ENCODE measurements at regions not wholly inside any gene's neighbourhood (a gene's known extent, or its start where the extent isn't known, plus 50 kb on each side); places are given as distances from the start of the nearest gene placed in this dataset.

- peaks cover 4% of the 10 kb centered on the region for H3K4me1 ChIP-seq (ENCODE audit: control insufficient read depth, insufficient read depth, low read length)
- no peak overlapping the region for H3K4me3 ChIP-seq (ENCODE audit: insufficient read depth, low read depth, low read length)
These were observed 117.0 kb upstream of the IRX3 start for GRCh38 chr16:54403580-54403979.

GRCh38 chr16:54402873-54403272, 116.3 kb upstream of the IRX3 start:
- H3K9me3 ChIP-seq (ENCODE audit: control insufficient read depth, low read length), result no peaks in the 10 kb centered on the region
- H3K36me3 ChIP-seq (ENCODE audit: control insufficient read depth, insufficient read depth, low read length), result no peaks in the 10 kb centered on the region
- 95% methylated on average over 5 of the region's 5 CpGs for WGBS, 2 experiments
- H3K27ac ChIP-seq (ENCODE audit: insufficient read depth, low read depth, low read length, poor library complexity, severe bottlenecking), result no peak overlapping the region
- H3K4me1 ChIP-seq (ENCODE audit: control insufficient read depth, insufficient read depth, low read length), result peaks cover 4% of the 10 kb centered on the region
- H3K27me3 ChIP-seq (ENCODE audit: control insufficient read depth, insufficient read depth, low read length, poor library complexity, severe bottlenecking), result no peaks in the 10 kb centered on the region
- H3K4me3 ChIP-seq (ENCODE audit: insufficient read depth, low read depth, low read length), result no peak overlapping the region

More at GRCh38 chr16:54403580-54403979, 117.0 kb upstream of the IRX3 start:
- WGBS, 2 experiments, result 96 to 97% methylated on average over 2 of the region's 2 CpGs
- Histone ChIP-seq H3K36me3 (ENCODE audit: control insufficient read depth, insufficient read depth, low read length) (no peaks in the 10 kb centered on the region), H3K27me3 (ENCODE audit: control insufficient read depth, insufficient read depth, low read length, poor library complexity, severe bottlenecking) (no peaks in the 10 kb centered on the region), H3K9me3 (ENCODE audit: control insufficient read depth, low read length) (no peaks in the 10 kb centered on the region), H3K27ac (ENCODE audit: insufficient read depth, low read depth, low read length, poor library complexity, severe bottlenecking) (no peak overlapping the region)

GRCh38 chr16:54402270-54402669, 115.7 kb upstream of the IRX3 start:
- Histone ChIP-seq H3K4me1 (ENCODE audit: control insufficient read depth, insufficient read depth, low read length) (peaks cover 4% of the 10 kb centered on the region), H3K4me3 (ENCODE audit: insufficient read depth, low read depth, low read length) (no peak overlapping the region), H3K27me3 (ENCODE audit: control insufficient read depth, insufficient read depth, low read length, poor library complexity, severe bottlenecking) (no peaks in the 10 kb centered on the region), H3K9me3 (ENCODE audit: control insufficient read depth, low read length) (no peaks in the 10 kb centered on the region), H3K27ac (ENCODE audit: insufficient read depth, low read depth, low read length, poor library complexity, severe bottlenecking) (no peak overlapping the region), H3K36me3 (ENCODE audit: control insufficient read depth, insufficient read depth, low read length) (no peaks in the 10 kb centered on the region)
- WGBS, 2 experiments, result 93 to 94% methylated on average over 4 of the region's 4 CpGs

- H3K4me3 ChIP-seq (ENCODE audit: insufficient read depth, low read depth, low read length), result no peak overlapping the region
- H3K4me1 ChIP-seq (ENCODE audit: control insufficient read depth, insufficient read depth, low read length), result peaks cover 4% of the 10 kb centered on the region
- WGBS, 2 experiments, result 84 to 85% methylated on average over 5 of the region's 5 CpGs
- no peaks in the 10 kb centered on the region for H3K36me3 ChIP-seq (ENCODE audit: control insufficient read depth, insufficient read depth, low read length)
- no peaks in the 10 kb centered on the region for H3K27me3 ChIP-seq (ENCODE audit: control insufficient read depth, insufficient read depth, low read length, poor library complexity, severe bottlenecking)
- no peaks in the 10 kb centered on the region for H3K9me3 ChIP-seq (ENCODE audit: control insufficient read depth, low read length)
- no peak overlapping the region for H3K27ac ChIP-seq (ENCODE audit: insufficient read depth, low read depth, low read length, poor library complexity, severe bottlenecking)
These were observed 113.7 kb upstream of the IRX3 start for GRCh38 chr16:54400261-54400660.

- 95 to 98% methylated on average over 3 of the region's 3 CpGs for WGBS, 2 experiments
- Histone ChIP-seq H3K27ac (ENCODE audit: insufficient read depth, low read depth, low read length, poor library complexity, severe bottlenecking) (no peak overlapping the region), H3K36me3 (ENCODE audit: control insufficient read depth, insufficient read depth, low read length) (no peaks in the 10 kb centered on the region), H3K4me3 (ENCODE audit: insufficient read depth, low read depth, low read length) (no peak overlapping the region), H3K27me3 (ENCODE audit: control insufficient read depth, insufficient read depth, low read length, poor library complexity, severe bottlenecking) (no peaks in the 10 kb centered on the region), H3K4me1 (ENCODE audit: control insufficient read depth, insufficient read depth, low read length) (peaks cover 4% of the 10 kb centered on the region), H3K9me3 (ENCODE audit: control insufficient read depth, low read length) (no peaks in the 10 kb centered on the region)
These were observed 112.4 kb upstream of the IRX3 start for GRCh38 chr16:54398986-54399385.

GRCh38 chr16:54397838-54398237, 111.3 kb upstream of the IRX3 start:
- 73 to 74% methylated on average over 3 of the region's 3 CpGs for WGBS, 2 experiments
- Histone ChIP-seq H3K9me3 (ENCODE audit: control insufficient read depth, low read length) (no peaks in the 10 kb centered on the region), H3K27me3 (ENCODE audit: control insufficient read depth, insufficient read depth, low read length, poor library complexity, severe bottlenecking) (no peaks in the 10 kb centered on the region), H3K4me1 (ENCODE audit: control insufficient read depth, insufficient read depth, low read length) (peaks cover 4% of the 10 kb centered on the region), H3K27ac (ENCODE audit: insufficient read depth, low read depth, low read length, poor library complexity, severe bottlenecking) (no peak overlapping the region), H3K36me3 (ENCODE audit: control insufficient read depth, insufficient read depth, low read length) (no peaks in the 10 kb centered on the region), H3K4me3 (ENCODE audit: insufficient read depth, low read depth, low read length) (no peak overlapping the region)

GRCh38 chr16:54397190-54397835, 110.7 kb upstream of the IRX3 start:
- 91 to 95% methylated on average over 11 of the region's 11 CpGs for WGBS, 2 experiments
- no peak overlapping the region for H3K4me3 ChIP-seq (ENCODE audit: insufficient read depth, low read depth, low read length)
- H3K27ac ChIP-seq (ENCODE audit: insufficient read depth, low read depth, low read length, poor library complexity, severe bottlenecking), result no peak overlapping the region
- H3K36me3 ChIP-seq (ENCODE audit: control insufficient read depth, insufficient read depth, low read length), result no peaks in the 10 kb centered on the region
- H3K27me3 ChIP-seq (ENCODE audit: control insufficient read depth, insufficient read depth, low read length, poor library complexity, severe bottlenecking), result no peaks in the 10 kb centered on the region
- H3K9me3 ChIP-seq (ENCODE audit: control insufficient read depth, low read length), result no peaks in the 10 kb centered on the region
- H3K4me1 ChIP-seq (ENCODE audit: control insufficient read depth, insufficient read depth, low read length), result peaks cover 4% of the 10 kb centered on the region

GRCh38 chr16:54389836-54390494, 103.4 kb upstream of the IRX3 start:
- WGBS, 2 experiments, result 60 to 63% methylated on average over 7 of the region's 8 CpGs
- Histone ChIP-seq H3K27ac (ENCODE audit: insufficient read depth, low read depth, low read length, poor library complexity, severe bottlenecking) (no peak overlapping the region), H3K9me3 (ENCODE audit: control insufficient read depth, low read length) (no peaks in the 10 kb centered on the region), H3K4me1 (ENCODE audit: control insufficient read depth, insufficient read depth, low read length) (peaks cover 7% of the 10 kb centered on the region), H3K36me3 (ENCODE audit: control insufficient read depth, insufficient read depth, low read length) (no peaks in the 10 kb centered on the region), H3K4me3 (ENCODE audit: insufficient read depth, low read depth, low read length) (no peak overlapping the region), H3K27me3 (ENCODE audit: control insufficient read depth, insufficient read depth, low read length, poor library complexity, severe bottlenecking) (no peaks in the 10 kb centered on the region)

- no peaks in the 10 kb centered on the region for H3K36me3 ChIP-seq (ENCODE audit: control insufficient read depth, insufficient read depth, low read length)
- H3K4me3 ChIP-seq (ENCODE audit: insufficient read depth, low read depth, low read length), result no peak overlapping the region
- no peaks in the 10 kb centered on the region for H3K27me3 ChIP-seq (ENCODE audit: control insufficient read depth, insufficient read depth, low read length, poor library complexity, severe bottlenecking)
- no peak overlapping the region for H3K27ac ChIP-seq (ENCODE audit: insufficient read depth, low read depth, low read length, poor library complexity, severe bottlenecking)
- peaks cover 7% of the 10 kb centered on the region for H3K4me1 ChIP-seq (ENCODE audit: control insufficient read depth, insufficient read depth, low read length)
- 67 to 78% methylated on average over 2 of the region's 2 CpGs for WGBS, 2 experiments
- no peaks in the 10 kb centered on the region for H3K9me3 ChIP-seq (ENCODE audit: control insufficient read depth, low read length)
These were observed 98.6 kb upstream of the IRX3 start for GRCh38 chr16:54385141-54385540.

GRCh38 chr16:54381601-54382313, 95.2 kb upstream of the IRX3 start:
- Histone ChIP-seq H3K36me3 (ENCODE audit: control insufficient read depth, insufficient read depth, low read length) (no peaks in the 10 kb centered on the region), H3K27ac (ENCODE audit: insufficient read depth, low read depth, low read length, poor library complexity, severe bottlenecking) (no peak overlapping the region), H3K4me3 (ENCODE audit: insufficient read depth, low read depth, low read length) (no peak overlapping the region), H3K27me3 (ENCODE audit: control insufficient read depth, insufficient read depth, low read length, poor library complexity, severe bottlenecking) (no peaks in the 10 kb centered on the region), H3K4me1 (ENCODE audit: control insufficient read depth, insufficient read depth, low read length) (no peaks in the 10 kb centered on the region), H3K9me3 (ENCODE audit: control insufficient read depth, low read length) (no peaks in the 10 kb centered on the region)
- WGBS, 2 experiments, result 94 to 96% methylated on average over 10 to 12 of the region's 12 CpGs

Data from ectodermal cell (in vitro differentiated cells).